CD4-positive, alpha-beta T cell treated with Interferon gamma for 1 hour (primary cell): ENCODE measurements at regions not wholly inside any gene's neighbourhood (a gene's known extent, or its start where the extent isn't known, plus 50 kb on each side); places are given as distances from the start of the nearest gene placed in this dataset.

Experiments
- DNase-seq: peaks from one replicate; pipeline ENCODE4 v3.0.0-alpha.2; 2020

- DNase-seq = no peak
Observed at GRCh38 chr22:27633296-27633871, 168.2 kb downstream of the MN1 start.

GRCh38 chr22:27634043-27634740 is 167.4 kb downstream of the MN1 start:
- DNase-seq = no peak

DNA sequence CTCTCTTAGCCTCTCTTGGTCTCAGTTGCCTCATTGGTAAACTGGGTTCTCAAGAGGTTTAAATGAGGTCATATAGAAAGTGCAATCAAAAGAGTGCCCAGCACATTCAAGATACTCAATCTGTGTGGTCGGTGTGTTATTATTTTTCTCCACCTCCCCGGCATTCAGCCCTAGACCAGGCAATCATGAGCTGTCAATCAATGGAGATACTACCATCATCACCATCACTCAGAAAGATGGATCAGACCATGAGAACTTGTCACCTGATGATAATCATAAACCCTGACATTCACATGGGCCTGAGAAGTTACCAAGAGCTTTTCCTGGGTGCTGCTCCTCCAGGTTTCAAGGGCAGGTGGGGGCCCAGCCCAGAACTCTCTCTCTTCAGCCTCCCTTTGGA is 166.1 kb downstream of the MN1 start:
- DNase-seq = no peak

- DNase-seq = no peak
Observed at GRCh38 chr22:27635852-27636251, 165.7 kb downstream of the MN1 start.

DNA sequence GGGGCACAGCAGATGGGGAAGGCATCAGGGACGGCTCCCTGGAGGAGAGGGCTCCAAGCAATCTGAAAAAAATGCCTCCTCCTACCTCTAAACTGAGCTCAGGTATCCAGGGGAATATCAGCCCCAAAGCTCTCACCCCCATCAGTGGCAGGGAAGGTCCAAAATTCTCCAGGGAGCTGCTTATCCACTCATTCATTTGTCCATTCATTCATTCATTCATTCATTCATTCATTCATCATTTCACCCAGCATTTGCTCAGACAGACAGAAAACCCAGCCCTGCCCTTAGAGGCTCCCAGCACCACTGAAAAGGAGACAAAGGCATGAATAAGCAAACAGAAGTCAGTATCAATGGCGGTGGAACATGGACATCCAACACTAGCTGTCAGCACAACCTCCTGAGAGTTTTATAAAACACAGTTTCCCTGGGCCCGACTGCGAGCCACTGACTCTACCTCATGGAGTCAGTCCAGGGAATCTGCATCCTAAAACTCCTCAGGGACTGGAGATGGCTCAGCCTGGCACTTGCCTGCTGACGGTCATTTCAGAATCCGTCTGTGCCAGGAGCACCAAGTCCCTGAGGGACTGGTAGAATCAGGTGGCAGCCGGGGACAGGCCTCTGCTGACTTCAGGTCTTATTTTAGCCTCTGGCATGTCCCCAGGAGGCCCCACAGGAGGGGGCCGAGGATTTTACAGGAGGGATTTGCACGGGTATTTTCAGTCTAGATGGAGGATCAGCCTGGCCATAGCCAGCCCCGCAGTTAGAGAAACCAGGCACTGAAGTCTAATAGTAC is 164.6 kb downstream of the MN1 start:
- DNase-seq = no peak

DNA sequence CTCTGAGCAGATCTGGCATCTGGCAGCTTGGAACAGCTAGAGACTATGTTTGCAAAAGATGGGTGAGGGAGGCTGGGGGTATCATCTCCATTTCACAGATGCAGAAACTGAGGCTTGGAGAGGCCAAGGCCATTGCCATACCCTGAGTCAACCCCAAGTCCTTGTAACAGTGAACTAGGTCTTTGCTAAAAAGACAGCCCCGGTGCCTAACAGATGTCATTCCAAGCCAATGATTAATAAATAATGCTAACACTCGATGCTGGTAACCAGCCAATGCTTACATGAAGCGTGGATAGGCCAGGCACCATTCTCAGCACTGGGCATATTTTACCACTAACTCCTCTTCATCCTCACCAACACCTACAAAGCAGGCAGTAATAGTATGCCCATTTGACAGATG is 164.0 kb downstream of the MN1 start:
- DNase-seq = no peak

DNA sequence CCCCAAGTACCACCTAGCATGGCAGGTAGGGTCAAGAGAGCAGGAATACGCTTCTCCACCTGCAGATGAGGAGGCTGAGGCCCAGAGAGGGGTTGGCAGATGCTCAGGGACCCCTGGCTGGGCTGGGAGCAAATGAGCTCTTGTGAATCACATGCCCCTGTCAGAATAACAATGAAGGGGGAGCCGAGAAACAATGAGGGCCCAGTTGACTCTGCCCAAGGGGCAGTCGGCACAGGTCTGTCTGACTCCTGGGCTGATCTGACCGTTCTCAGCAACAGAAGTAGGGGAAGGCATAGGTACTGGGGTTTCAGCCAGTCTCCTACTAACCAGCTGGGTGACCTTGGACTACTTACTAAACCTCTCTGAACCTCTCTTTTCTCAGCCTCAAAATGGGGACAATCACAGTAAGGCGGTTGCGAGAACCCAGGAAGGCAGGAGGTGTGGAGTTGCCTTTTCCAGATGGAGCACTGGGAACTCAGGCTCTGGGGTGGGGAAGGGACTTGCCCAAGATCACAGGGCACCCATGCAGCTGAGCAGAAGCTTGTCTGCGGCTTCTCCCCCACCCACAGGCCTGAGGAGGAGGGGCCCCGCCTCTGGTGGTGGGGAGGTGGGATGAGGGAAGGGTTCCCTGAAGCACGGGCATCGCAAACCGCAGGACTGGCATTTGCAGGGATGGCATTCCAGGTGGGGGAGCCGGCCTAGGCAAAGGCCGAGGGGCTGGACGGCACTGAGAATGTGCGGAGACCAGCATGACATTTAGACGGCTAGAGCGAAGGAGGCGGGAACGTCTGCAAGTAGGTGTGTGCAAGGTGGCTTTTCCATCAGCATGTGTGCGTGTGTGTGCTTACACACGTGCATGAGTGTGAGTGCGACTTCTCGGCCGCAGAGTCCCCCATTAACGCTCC is 163.0 kb downstream of the MN1 start:
- DNase-seq = no peak

DNA sequence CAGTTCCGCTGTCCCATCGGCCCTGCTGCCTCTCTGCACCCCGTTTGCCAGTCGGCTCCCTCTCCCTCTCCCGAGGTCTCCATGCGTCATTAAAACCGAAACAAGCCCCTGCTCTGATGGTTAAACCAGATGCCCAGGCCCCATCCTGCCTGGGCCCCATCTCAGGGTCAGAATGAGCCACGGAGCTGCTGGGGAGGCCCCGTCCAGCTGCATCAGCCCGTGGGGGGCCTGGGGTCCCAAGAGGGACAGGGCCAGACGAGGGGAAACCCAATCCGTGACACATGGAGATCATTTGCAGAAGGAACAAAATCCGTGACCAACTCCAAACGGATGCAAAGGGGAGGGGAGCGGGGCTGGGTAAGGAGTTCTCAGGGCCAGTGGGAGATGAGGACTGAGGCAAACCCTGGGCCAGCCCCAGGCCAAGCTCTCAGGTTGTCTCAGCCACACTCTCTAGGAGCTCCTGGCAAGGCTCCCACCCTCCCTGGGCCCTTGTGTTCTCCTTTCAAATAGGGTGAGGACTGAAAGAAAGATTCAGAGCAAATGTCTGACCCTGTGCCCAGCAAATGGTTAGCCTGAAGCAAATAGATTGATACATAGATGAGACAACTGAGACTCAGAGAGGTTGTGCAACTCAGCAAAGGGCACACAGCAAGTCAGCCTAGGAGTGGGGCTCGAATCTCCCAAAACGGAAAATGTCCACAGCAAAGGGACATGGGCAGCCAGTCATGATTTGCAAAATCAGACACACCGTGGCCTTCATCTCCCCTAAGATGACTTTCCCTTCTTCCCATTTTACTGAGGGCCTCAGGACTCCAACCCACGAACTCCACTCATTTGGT is 162.1 kb downstream of the MN1 start:
- DNase-seq = no peak

GRCh38 chr22:27641049-27641795 is 160.3 kb downstream of the MN1 start:
- DNase-seq = no peak

- DNase-seq = no peak
Observed at GRCh38 chr22:27642104-27642800, 159.3 kb downstream of the MN1 start.

GRCh38 chr22:27643907-27644306 is 157.6 kb downstream of the MN1 start:
- DNase-seq = no peak

DNA sequence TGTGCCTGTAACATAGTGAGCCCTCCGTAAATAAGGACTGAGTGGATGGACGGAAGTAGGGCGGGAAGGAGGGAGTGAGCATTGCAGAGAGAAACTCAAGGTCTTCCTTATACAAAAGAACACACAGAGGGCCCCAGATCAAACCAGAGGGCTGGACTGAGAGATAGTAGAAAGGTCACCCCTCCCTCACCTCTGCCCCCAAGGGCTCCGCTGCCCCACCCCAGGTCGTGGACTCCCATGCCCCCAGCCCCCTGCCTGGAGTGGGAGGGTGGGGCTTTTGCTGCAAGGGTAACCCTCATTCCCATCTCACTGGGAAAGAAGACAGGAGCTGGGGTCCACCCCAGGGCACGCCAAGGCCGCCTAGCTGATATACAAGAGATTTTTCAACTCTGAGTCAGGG is 157.0 kb downstream of the MN1 start:
- no peak for DNase-seq

DNA sequence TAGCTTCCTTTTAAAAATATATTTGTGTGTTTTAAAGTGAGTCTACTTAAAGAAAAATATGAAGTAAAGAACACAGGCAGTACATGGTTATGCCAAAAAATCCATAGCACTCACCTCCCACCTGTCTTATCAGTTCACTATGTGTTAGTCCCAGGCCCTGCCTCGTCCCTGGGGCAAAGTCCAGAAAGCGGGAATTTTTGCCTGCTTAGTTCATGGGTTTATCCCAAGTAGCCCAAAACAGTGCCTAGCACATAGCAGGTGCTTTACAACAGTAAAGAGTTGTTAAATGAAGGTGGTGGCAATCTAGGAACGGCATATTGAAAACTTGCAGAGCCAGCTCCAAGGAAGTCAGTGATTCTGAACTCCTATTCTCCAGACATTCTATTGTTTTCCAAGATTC is 154.0 kb downstream of the MN1 start:
- DNase-seq = no peak

GRCh38 chr22:27648074-27648473 is 153.5 kb downstream of the MN1 start:
- no peak for DNase-seq

GRCh38 chr22:27648853-27649252 is 152.7 kb downstream of the MN1 start:
- DNase-seq = no peak

DNA sequence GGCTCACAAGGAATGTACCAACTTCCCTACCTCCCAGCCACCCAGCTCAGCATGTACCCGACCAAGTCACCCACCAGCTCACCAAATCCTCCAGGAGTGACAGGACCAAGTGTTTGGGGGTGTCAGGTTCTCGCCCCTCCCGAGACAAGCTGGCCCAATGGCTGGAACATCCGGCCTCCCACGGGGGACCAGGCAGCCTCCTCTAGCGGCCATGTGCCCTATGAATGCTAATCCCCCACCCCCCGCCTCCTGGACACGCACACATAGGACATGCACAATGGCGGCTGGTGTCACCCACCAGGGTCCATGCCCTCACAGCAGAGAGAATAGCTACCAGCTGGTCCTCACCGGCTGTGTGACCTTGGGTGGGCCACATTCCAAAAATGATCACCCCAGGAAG is 151.0 kb downstream of the MN1 start:
- no peak for DNase-seq

GRCh38 chr22:27650985-27651384 is 150.6 kb downstream of the MN1 start:
- no peak for DNase-seq

DNA sequence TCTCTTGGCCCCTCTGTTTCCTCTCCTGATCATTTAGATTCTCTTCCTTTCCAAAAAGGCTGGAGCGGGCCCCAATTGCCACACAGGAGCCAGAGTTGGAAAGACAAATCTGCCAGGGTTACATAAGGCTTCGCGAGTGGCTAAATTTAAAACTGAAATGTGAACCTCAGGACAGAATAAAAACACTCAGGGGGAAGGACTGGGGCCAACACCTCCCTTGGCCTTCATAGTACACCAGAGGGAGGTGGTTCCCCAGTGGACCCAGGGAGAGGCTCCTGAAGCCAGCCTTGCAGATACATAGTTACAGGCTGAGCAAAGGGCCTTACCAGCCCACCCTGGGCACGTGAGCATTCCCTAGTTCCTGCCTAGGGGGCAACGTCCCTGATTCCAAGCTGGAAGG is 150.1 kb downstream of the MN1 start:
- DNase-seq = no peak

DNA sequence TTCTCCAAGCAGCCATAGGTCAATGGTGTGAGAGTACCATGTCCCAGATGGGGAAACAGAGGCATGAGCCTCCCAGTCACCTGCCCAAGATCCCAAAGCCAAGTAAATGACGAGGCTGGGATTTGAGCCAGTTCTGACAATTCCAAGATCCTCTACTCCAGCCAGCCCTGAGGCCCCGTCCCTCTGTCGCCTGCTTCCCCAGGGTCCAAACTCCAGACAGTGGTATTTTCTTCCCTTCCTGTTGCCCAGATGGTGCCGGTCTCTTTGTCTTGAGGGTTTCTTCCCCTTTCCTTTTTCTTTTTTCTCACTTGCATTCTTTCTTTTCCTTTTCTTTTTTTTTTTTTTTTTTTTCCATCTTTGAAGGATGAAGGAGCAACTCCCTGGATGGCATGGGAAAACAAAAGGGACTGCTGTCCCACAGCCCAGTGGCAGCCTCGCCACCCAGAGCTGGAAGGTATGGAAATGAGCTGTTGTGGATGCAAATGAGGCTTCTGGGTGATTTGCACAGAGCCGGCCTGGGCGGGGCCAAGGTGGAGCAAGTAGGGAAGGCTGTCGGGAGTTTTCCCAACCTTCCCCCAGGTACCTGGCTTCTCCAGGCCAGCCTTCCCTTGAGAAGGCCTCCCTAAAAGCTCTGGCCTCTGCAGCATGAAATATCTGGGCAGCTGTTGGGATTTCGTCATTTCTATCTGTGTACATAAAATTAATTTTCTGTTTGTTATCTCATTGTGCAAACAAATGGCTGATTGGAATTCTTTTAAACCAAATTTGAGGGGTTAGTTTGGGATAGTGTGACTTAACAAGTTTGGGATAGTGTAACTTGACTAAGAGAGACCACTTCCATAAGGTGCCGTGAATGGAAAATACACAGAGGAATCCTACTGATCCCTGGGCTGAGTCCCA is 146.8 kb downstream of the MN1 start:
- DNase-seq = no peak
